ENCODE measurements at regions not wholly inside any gene's neighbourhood (a gene's known extent, or its start where the extent isn't known, plus 50 kb on each side); places are given as distances from the start of the nearest gene placed in this dataset.

DNA sequence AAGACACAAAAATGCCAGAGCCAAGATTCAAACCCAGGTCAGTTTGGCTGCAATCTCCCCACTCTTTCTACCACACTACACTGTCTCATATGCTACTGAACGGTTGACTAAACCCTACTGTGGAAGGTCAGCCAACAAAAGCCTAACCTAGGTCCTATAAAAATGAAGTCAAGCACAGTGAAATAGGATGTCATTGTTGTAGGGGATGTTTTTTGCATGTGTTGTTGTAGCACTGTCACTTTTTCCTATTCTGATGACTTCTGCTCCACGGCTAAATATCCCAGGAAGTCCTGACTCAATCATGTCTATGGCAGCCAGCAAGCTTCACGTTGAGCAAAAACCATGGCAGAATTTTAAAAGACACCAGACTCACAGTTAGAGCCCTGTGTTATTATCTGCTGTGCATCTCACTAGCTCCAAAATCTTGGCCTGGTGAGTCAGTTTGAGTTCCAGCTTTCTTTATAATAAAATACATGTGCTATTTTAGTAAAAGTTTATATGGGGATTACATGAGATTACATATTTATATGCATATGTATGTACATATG is 322.1 kb upstream of the NT5E start:
- DNase-seq (ENCODE audit: low read depth) = no peak

DNA sequence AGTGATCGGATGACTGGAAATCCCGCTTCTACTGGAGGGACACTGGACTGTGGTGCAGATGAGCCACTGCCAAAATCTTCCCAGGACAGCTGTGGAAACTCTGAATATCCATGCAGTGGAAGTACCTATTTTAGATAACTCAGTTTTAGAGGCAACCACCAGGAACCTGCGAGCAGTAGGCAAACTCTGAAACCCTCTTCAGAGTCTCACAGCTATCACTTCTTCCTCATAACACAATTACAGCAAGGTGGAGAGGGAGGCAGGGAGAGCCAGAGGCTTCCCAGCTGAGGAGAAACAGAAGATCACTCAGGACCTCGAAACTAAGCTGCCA is 322.8 kb upstream of the NT5E start:
- no peak for DNase-seq (ENCODE audit: low read depth)

DNA sequence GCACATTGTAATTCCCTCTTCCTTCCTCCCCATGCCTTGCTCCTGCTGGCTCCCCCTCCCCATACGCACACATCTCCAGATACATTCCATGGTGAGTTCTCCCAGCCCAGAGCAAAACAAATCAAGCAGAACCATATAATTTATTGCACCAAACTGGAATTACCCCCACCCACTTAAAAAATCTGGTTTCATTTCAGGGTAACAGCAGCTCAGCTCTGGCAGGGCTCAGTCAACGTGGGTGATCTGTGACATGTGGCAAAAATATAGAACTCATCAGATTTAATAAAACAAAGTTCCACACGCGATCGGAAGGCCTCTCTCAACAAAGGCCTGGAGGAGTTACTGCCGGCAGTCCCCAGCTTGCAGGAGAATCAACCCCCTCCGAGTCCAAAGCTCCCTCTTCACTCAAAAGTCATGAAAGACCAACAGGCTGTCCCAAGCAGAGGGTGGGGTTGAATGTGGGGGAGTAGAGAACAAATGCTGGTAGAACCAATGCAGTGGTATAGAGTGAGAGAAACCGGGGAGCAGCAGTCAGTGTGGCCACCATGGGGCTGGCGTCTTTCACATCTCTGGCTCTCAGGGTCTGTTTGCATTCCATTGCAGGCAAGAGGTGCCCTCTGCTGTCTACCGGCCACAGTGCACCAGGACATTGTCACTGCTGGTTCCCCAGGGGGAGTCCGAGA is 323.3 kb upstream of the NT5E start:
- DNase-seq (ENCODE audit: low read depth) = no peak

DNA sequence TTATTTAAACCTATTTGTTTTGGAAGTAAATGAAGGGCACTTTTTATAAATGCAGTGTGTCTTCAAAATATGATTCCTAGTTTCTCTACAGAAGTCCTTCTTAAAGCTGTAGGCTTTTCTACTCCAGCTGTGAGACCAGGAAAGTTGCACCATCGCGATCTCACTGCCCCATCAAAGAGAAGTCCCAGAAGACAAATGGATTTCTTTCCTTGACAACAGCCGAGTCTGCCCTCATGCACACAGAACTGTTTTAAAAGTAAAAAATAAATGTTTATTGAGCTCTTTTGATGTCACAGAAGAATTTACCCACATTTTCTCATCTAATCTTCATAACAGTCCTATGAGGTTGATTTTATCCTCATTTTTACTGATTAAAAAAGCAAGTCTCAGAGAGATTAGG is 324.4 kb upstream of the NT5E start:
- DNase-seq (ENCODE audit: low read depth) = no peak

DNA sequence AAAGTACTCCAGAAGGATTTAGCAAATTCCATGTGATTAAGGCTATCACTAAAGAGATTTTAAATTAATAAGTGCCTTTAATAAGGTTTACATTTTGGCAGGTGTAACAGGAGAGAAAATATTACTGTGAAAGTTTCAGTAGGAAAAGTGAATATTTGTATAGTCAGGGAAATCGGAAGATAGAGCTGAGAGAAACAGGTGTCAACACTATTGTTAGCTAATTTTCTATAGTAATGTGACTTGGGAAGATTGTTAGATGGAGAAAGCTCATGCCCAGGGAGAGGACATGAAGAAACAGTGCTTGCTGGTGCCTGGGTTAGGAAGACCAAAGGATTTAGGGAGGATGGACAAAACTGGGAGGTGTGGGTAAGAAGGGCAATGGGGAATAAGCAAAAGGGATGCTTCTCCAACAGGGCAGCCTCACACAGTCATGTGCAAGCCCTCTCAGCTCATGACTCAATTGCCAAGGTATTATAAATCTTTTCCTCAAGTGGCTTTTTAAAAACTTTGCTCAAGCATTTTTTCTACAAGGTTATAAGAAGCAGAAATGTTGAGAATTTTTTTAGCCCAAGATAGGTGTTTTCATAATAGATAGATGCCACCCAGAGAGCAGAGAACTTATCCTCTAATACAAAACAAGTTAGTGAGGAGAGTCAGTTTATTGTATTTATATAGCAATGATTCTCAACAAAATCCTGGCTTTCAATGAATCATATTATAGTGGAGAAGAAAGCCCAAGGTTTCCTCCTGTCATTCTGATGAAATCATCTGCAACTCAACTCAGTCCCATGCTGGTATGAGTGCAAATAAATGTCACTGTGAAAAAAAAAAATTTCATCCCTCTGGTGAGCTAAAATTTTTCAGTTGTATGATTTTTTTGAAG is 325.2 kb upstream of the NT5E start:
- DNase-seq (ENCODE audit: low read depth) = peak; percentile 85

DNA sequence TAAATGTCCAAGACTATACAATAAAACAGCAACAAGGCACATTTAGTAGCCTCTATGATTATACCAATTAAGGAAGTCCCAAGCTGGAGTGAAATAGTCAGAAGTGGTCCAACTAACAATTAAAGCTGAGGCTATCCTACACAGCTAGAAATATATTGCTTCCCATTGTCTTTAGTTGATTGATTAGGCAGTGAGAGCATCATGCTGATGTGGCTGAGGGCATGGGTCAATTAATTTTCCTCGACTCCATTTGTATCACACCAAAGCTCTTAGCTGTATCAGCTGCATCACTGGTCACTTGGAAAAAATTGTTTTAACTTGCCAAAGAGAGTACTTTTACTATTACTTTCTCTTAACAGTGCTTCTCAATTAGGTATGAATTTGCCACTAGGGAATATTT is 328.7 kb upstream of the NT5E start:
- DNase-seq (ENCODE audit: low read depth) = no peak

DNA sequence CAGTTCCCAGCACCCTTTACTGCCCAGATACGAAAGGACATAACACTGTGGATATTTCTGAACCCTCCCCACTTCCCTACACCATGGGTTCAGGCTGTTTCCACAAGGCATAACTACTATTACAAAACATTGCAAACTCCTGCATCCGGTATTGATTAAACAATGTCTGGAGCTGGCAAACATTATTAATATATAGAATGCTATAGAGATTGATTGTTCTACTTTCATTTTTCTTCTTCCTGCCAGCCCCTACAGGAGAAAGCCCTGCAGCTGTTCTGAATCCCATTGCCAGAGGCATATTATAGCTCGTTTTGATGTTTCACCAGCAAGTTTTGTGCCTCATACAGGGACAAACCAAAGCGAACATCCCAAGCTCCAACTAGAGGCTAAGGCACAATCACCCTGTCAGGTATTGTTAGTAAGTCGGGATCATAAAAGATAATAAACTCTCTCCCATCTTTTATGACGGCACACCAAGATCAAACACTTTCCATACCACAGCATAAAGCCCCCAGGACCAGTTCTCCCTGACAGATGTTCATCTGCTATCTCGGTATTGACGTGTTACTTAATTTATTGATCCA is 331.1 kb upstream of the NT5E start:
- no peak for DNase-seq (ENCODE audit: low read depth)

DNA sequence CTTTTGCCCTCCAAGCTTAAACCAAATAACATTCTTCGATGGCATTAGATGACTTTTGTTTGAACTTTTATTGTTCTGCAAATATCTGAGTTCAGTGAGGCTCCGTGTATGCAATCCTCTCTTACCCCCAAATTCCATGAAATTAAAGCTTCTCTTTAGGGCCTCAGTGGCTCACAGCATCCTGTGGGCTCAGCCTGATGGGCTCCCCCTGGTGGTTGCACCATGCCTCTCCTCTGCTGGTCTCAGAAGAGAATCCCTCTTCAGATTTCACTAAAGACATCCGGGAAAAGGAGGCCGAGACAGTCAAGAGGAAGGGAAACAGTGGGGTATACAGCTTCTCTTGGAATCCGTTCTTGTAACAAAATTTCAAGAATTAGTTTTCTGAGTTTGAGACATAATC is 331.6 kb upstream of the NT5E start:
- DNase-seq (ENCODE audit: low read depth) = no peak

DNA sequence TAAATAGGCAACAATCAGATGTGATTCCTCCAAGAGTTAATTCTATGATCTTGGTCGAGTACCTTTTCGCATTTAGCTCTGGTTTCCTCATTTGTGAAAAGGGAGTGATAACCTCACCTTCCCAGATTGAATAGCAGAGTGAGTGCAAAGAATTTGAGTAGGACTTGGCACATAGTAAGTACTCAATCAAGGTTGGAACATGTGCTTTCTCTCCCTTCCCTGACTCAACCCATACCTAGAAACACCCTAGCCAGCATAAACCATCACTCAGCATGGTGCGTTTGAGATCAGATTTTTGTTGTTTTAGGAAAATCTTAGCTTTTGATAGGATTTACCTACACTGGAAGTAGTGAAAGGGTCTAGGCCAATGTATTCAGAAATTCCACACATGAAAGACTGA is 333.4 kb upstream of the NT5E start:
- no peak for DNase-seq (ENCODE audit: low read depth)

DNA sequence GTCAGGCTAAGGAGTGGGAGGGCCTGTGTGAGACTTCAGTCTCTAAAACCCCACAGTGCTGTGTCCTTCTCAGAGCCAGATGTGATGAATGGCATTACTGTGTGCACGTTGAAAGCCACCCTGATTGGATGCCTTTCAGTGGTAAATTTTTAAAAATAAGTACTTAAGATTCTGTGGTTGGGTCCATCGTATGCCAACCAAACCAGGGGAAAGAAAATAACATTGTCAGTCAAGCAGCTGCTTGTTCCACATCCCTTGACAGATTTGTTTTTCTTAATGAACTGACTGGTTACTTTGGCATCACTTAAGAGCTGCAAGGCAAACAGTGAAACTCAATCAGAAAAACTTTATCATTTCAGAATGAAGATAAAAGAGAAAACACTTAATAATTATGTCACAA is 334.0 kb upstream of the NT5E start:
- no peak for DNase-seq (ENCODE audit: low read depth)

DNA sequence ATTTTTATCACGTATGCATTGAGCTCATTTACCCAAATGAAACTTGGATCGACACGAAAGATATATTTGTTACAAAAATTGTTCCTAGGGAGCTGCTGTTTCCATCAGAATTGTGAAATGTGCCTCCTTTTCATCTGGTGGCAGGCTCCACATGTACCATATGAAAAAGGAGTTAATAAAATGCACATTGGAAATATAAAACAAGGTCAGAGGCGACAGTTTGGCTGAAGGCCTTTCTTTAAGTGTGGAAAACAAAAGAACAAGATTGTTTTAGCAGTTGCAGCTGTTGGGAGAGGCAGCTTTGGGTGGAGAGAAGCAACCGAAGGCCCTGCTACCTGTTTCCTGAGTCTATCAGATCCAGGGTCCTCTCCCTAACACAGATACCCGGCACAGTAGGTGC is 334.5 kb upstream of the NT5E start:
- DNase-seq (ENCODE audit: low read depth) = no peak

DNA sequence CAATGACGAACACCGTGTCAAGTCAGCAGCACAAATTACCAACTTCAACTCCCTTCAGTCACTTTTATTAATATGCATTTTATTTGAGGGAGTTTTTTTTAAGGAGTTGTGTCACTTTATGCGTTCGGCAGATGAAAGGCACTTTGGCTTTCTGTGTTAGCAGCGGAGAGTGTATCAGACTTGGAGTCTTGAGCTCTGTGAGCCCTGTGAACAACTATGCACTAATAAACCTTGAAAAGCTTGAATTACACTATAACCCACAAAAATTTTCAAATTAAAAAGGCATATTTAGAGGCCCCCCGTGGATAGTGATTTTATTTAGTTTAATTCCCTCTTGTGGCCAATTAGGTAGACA is 335.3 kb upstream of the NT5E start:
- no peak for DNase-seq (ENCODE audit: low read depth)

DNA sequence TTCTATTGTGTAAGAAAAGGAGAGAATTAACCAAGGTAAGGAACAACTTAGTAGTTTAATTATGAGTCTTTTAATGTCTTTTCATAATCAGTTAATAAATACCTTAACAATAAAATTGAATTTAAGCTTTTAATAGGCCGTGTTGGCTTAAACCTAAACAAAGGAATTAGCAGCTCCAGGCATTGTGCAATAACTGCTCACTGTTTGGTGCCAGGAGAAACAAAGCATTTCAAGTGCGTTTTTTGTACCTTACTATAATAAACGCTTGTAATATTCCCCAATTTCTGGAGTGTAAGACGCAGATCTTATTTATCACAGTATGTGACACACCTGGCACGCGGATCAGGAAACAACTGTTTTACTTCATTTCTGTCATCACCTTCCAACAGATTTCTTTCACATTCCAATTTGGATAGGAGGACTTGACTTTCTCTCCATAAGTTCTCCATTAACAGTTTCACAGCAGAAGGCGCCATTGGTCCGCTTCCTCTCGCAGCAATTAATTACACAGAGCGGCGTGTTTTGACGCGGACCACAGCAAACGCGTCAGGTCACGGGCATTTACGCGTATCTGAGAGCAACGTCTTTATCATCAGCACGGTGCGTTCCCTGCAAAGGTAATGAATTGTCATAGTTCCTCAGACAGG is 335.8 kb upstream of the NT5E start:
- DNase-seq (ENCODE audit: low read depth) = no peak

DNA sequence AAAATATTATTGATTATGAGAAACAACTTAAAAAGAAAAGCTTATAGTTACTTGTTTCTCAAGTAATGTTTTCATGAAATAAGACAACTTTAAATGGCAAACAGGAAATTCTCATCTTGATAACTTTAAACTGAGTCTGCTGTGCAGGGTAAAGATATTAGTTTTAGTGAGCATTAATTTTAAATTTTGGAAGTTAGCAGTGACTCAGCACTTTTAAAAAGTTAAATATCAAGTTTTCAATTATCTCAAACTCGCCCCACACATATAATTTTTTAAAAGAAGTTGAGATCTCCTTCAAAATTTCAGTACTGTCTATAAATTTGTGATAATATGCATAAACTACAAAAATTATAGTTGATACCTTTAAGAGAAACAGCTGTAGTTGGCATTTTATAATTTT is 337.3 kb upstream of the NT5E start:
- no peak for DNase-seq (ENCODE audit: low read depth)

DNA sequence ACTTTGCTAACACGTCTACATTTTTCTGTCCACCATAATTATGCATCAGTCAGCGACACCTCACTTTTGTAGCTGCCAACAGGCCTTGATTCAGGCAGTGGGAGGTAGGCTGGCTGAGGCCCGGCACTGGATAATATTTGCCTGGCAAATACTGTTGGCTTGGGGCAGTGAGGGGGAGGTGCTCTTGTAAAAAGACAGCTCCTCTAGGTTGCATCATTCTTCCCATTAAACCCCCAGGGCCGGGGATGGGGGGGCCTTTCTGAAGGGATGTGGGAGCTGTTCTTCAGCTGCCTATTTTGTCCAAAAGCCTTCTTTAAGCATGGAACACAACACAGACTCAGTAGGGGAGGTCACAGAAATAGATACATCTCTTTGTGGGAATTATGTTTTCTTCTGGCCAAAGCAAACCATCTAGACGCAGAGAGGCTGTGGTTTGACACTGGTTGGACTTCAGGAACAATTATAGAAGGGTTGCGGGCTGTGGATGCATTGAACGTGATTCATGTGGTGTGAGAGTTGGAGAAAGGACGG is 338.3 kb upstream of the NT5E start:
- no peak for DNase-seq (ENCODE audit: low read depth)

DNA sequence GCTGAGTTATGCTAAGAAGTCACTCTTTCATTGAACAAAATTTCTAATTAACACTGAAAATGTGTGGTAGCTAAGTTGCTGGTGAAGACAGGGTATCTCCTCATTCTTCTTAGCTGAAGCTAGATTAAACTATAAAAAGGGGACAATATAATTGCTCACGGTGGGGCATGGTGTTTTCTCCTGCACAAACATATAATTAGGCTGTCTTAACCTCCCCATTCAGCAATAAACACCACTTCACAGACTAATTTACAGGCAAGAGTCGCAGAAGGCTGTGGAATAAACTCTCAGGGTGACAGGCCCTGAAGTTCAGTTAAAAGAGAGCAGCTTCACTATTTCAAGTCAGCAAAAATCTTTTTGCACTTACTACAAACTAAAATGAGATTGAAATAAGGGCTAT is 338.9 kb upstream of the NT5E start:
- DNase-seq (ENCODE audit: low read depth) = no peak

DNA sequence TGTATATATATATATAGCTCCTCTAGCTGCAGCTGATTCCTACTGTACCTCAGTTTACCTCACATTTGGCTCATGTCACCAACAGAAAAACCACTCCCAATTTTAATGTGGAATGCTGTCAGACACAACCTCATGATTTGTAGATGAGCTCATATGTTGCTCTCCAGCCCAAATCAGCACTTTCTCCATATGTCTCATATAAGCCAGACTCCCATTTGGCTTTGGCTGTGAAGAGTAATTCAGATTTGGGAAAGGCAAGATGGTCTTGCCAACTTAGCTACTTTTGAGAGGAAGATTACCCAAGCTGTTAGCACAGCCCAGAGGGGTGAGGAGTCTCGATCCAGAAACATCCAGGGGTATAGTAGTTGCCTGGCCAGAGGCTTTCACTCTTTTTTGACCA is 342.2 kb upstream of the NT5E start:
- DNase-seq (ENCODE audit: low read depth) = no peak

DNA sequence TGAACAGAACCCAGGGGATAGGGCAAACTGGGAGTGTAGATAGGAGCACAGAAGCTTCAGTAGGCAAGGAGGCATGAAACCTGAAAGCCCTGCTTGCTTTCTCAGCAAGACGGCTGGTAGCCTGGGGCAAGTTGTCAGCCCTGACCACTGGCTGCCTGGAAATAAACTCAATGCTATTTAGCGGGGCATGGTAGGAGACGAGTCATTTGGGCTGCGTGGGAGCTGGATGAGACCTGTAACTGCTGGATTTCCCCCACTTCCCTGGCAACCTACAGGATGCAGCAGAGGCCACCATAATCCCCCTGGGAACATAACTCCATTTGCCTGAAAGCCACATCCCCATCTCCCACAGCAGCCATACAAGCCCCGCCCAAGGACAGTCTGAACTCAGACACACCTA is 332.6 kb upstream of the TBX18 start:
- DNase-seq (ENCODE audit: low read depth) = no peak

DNA sequence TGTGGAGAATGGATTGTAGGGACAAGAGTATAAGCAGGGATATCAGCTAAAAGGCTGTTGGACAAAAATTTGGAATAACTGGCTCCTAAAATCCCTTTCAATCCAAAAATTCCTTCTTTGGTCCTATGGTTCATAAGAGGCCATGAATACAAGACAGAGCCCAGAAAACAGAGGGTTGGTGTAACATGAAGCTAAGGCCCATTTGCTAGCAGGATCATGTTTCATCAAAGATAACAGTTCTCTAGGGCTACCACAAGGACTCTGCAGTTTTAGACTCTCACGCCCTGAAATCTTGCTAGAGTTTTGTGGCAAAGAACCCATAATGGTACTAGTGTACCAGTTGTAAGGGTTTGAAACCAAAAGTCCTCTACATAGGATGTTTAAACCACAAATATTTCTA is 327.8 kb upstream of the TBX18 start:
- DNase-seq (ENCODE audit: low read depth) = no peak

DNA sequence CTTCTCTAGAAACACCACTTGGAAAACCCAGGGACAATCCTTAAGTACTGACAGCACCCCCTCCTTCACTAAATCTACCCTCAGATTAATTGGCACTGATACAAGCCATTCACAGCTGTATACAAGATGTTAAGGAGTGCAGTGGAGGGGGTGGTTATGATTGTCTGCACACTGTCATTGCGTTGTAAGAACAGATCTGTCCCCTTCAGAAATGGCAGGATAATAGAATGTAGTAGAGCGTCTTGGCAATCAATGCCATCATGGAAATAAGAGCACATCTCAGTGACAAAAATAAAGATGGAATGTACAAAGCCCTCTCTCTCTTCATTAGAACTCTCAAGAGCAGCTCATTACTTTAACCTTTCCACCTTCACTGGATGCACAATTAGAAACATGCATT is 324.9 kb upstream of the TBX18 start:
- DNase-seq (ENCODE audit: low read depth) = no peak

DNA sequence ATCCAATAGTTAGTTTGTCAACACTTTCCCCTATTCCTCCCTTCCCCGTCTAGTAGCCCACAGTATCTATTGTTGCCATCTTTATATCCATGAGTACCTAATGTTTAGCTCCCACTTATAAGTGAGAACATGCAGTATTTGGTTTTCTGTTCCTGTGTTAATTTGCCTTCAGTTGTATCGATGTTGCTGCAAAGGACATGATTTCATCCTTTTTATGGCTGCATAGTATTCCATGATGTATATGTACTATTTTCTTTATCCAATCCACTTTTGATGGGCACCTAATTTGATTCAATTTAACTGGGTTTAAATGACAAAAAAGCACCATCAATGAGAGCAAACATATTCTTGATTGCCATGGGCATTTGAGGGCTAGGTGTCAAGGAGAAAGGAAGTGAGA is 321.5 kb upstream of the TBX18 start:
- DNase-seq (ENCODE audit: low read depth) = no peak

DNA sequence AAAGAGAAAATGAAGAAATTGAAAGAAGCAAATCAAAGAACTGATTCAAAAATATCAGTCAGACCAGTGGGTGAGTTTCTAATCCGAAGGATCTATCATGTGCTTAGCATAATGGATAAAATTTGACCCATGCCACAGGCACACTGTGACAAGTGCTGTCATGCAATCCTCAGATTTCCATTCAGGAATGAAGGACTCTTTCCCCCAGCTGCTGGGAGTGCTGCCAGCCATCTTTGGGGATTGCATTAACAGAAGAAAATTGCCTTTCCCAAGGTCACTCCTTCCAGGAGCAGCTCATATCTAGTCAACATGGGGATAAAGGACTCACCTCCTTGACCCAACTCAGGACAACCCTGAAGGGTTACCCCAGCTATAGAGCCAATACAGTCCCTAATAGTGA is 316.7 kb upstream of the TBX18 start:
- no peak for DNase-seq (ENCODE audit: low read depth)

DNA sequence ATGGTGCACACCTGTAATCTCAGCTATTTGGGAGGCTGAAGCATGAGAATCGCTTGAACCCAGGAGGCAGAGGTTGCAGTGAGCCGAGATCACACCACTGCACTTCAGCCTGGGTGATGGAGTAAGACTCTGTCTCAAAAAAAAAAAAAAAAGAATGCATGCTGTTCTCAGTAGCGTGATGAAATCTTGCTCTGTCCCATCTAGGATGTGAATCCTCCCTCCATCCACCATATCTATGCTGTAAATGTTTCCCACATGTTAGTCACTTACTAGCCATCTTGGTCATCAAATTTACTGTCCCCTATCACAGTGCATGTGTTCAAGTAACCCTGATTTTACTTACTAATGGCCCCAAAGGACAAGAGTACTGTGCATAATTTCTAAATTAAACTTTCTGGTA is 315.4 kb upstream of the TBX18 start:
- DNase-seq (ENCODE audit: low read depth) = no peak
